ENCODE measurements at regions not wholly inside any gene's neighbourhood (a gene's known extent, or its start where the extent isn't known, plus 50 kb on each side); places are given as distances from the start of the nearest gene placed in this dataset.

GRCh38 chr3:34207806-34208205, 409.4 kb downstream of the PDCD6IP start:
- TF ChIP-seq CTCF (IDR thresholded peaks at IDR 0.05; ENCODE audit: insufficient read depth, low read length, poor library complexity, severe bottlenecking): no peak
- DNase-seq (ENCODE audit: low read depth): no peak
- no peaks in the 10 kb centered on the region for H3K36me3 ChIP-seq (ENCODE audit: control insufficient read depth, insufficient read depth, low read length)
- no peak overlapping the region for H3K4me3 ChIP-seq (ENCODE audit: low read depth, low read length)
- H3K27me3 ChIP-seq (ENCODE audit: control insufficient read depth, insufficient read depth, low read length): no peaks in the 10 kb centered on the region

DNA sequence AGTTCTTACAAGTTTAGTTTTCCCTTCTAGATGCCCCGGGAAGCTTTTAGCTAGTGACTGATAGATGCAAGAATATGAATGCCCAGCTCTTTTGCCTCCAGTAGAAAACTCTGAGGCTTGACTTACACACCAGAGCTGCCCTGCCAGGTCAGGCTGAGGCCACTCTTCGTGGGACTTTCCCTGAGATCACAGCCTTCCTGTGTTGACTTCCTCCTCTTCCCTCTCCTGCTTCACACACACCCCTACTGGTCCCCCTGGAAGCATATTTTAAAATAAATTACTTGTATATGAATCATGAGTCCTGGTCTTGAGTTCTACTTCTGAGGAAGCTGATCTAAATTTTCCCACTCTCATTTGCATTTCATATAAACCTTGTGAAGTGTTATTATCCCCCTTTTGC, 413.7 kb downstream of the PDCD6IP start:
- TF ChIP-seq CTCF (IDR thresholded peaks at IDR 0.05; ENCODE audit: insufficient read depth, low read length, poor library complexity, severe bottlenecking): no peak
- no peak for DNase-seq (ENCODE audit: low read depth)
- H3K36me3 ChIP-seq (ENCODE audit: control insufficient read depth, insufficient read depth, low read length): no peaks in the 10 kb centered on the region
- no peak overlapping the region for H3K4me3 ChIP-seq (ENCODE audit: low read depth, low read length)
- no peaks in the 10 kb centered on the region for H3K27me3 ChIP-seq (ENCODE audit: control insufficient read depth, insufficient read depth, low read length)

GRCh38 chr3:34212656-34213055, 414.2 kb downstream of the PDCD6IP start:
- H3K36me3 ChIP-seq (ENCODE audit: control insufficient read depth, insufficient read depth, low read length): no peaks in the 10 kb centered on the region
- no peak overlapping the region for H3K4me3 ChIP-seq (ENCODE audit: low read depth, low read length)
- H3K27me3 ChIP-seq (ENCODE audit: control insufficient read depth, insufficient read depth, low read length): no peaks in the 10 kb centered on the region
- no peak for DNase-seq (ENCODE audit: low read depth)
- TF ChIP-seq CTCF (IDR thresholded peaks at IDR 0.05; ENCODE audit: insufficient read depth, low read length, poor library complexity, severe bottlenecking): no peak

- DNase-seq (ENCODE audit: low read depth): no peak
- H3K36me3 ChIP-seq (ENCODE audit: control insufficient read depth, insufficient read depth, low read length): no peaks in the 10 kb centered on the region
- TF ChIP-seq CTCF (IDR thresholded peaks at IDR 0.05; ENCODE audit: insufficient read depth, low read length, poor library complexity, severe bottlenecking): no peak
- no peak overlapping the region for H3K4me3 ChIP-seq (ENCODE audit: low read depth, low read length)
- H3K27me3 ChIP-seq (ENCODE audit: control insufficient read depth, insufficient read depth, low read length): no peaks in the 10 kb centered on the region
These were observed 415.0 kb downstream of the PDCD6IP start for GRCh38 chr3:34213478-34213877.

DNA sequence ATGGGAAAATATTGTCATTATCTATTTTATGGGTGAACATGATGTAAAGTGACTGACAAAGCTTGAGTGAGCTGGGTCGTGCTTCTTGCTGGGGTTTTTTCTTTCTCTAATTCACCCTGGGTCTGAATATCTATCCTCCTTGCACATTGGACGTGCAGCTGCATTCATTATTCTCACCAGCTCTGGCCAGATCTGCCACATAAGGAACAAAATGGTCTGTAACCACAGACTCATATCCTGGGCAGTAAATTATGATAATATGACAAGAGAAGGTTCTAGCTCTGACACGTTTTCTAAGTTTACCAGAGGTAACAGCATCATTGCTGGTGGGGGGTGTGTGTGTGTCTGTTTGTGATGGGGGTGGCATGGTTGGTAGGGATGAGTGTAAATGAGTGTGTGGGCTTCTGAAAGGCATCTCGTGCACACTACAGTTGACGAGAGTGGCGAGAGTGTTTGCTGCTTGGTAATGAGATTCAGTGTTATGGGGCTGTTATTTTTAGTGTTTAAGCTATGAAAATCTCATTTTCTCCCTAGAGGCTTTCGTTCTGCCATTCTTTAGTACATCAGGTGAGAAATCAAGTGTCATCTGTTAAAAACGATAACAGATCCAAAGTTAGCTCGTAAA, 418.4 kb downstream of the PDCD6IP start:
- H3K27me3 ChIP-seq (ENCODE audit: control insufficient read depth, insufficient read depth, low read length): no peaks in the 10 kb centered on the region
- H3K36me3 ChIP-seq (ENCODE audit: control insufficient read depth, insufficient read depth, low read length): no peaks in the 10 kb centered on the region
- no peak for DNase-seq (ENCODE audit: low read depth)
- no peak for TF ChIP-seq CTCF (IDR thresholded peaks at IDR 0.05; ENCODE audit: insufficient read depth, low read length, poor library complexity, severe bottlenecking)
- H3K4me3 ChIP-seq (ENCODE audit: low read depth, low read length): no peak overlapping the region

DNA sequence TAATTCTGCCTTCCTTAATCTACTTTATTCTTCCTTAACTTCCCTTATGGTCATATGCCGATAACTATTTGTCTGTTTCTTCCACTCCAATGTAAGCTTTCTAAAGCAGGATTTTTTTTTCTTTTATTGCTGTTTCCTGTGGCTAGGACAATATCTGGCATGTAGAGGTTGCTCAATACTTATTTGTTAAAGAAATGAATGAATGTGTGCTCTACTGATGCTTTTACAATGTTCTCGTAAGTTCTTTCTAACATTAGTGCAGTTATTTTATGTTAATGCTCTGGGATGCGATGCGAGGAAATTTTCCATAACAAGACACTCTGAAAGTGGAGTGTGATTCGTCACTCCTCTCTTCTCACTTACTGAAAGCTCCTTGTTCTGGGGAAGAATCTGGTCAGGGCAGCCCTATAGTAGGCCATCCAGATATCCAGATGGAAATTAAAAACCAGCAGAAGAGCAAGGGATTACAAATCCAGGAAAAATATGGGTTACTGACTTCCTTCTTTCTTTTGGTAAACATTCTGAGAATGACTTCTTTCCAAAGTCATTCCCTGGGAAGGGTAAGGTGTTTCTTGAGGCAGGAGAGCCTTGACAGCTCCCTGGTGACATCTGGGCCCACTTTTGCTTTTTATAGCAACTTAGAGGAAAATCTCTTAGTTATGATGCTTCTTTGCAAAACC, 420.4 kb downstream of the PDCD6IP start:
- H3K36me3 ChIP-seq (ENCODE audit: control insufficient read depth, insufficient read depth, low read length): no peaks in the 10 kb centered on the region
- no peaks in the 10 kb centered on the region for H3K27me3 ChIP-seq (ENCODE audit: control insufficient read depth, insufficient read depth, low read length)
- no peak for DNase-seq (ENCODE audit: low read depth)
- H3K4me3 ChIP-seq (ENCODE audit: low read depth, low read length): no peak overlapping the region
- no peak for TF ChIP-seq CTCF (IDR thresholded peaks at IDR 0.05; ENCODE audit: insufficient read depth, low read length, poor library complexity, severe bottlenecking)
